SJSA1 (cell line): ENCODE measurements at regions not wholly inside any gene's neighbourhood (a gene's known extent, or its start where the extent isn't known, plus 50 kb on each side); places are given as distances from the start of the nearest gene placed in this dataset.

Experiments used
- DNase-seq, 2 experiments: peaks; one replicate each; pipeline ENCODE4 v3.0.0-alpha.2; 2015 to 2020; ENCODE audit warnings: low spot score in 2 of 2, low read depth in 1 of 2
- H3K27ac ChIP-seq: fragments of 250-450 bp; sonication (Bioruptor Pico); 2 replicates; pipeline ENCODE4 v1.5.1; 2020; ENCODE audit warnings: mild to moderate bottlenecking, moderate library complexity
- H3K27me3 ChIP-seq: fragments of 250-450 bp; sonication (Bioruptor Pico); replicated peaks from 2 replicates; pipeline ENCODE4 v1.5.1; 2020; ENCODE audit warnings: mild to moderate bottlenecking, moderate library complexity
- H3K36me3 ChIP-seq: fragments of 250-450 bp; sonication (Bioruptor Pico); 2 replicates; pipeline ENCODE4 v1.5.1; 2020; ENCODE audit warnings: mild to moderate bottlenecking
- H3K4me1 ChIP-seq: fragments of 250-450 bp; sonication (Bioruptor Pico); replicated peaks from 2 replicates; pipeline ENCODE4 v1.6.1; 2021; ENCODE audit warnings: mild to moderate bottlenecking
- H3K4me3 ChIP-seq: fragments of 250-450 bp; sonication (Bioruptor Pico); 2 replicates; pipeline ENCODE4 v1.5.1; 2020; ENCODE audit warnings: mild to moderate bottlenecking
- H3K9me3 ChIP-seq: fragments of 250-450 bp; sonication (Bioruptor Pico); replicated peaks from 2 replicates; pipeline ENCODE4 v1.5.1; 2020; ENCODE audit warnings: mild to moderate bottlenecking

DNA sequence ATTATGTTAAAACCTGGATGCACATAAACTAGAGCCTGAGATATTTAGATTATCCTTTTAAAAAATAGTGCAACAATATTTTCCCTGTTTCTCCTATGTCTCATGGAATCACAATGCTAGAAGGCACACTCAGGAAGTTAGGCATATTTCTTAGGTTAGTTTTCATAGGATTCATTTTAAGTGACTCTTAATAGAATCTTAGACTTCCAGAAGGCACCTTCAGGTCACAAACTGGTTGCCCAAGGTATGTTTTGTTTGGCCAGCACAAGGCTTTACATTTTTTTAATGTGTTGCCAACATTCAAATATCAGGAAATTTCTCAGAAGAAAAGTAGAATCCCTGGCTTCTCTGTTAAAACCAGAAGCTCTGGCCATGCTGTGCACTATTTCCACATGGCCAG lies 129.3 kb downstream of the LNPK start:
- Histone ChIP-seq H3K4me1 (no peaks in the 10 kb centered on the region), H3K9me3 (no peaks in the 10 kb centered on the region), H3K27me3 (peaks cover 3% of the 10 kb centered on the region; the same call in 1 of the 2 replicates), H3K36me3 (no peaks in the 10 kb centered on the region), H3K27ac (no peak overlapping the region), H3K4me3 (no peak overlapping the region)
- DNase-seq = no peak

DNA sequence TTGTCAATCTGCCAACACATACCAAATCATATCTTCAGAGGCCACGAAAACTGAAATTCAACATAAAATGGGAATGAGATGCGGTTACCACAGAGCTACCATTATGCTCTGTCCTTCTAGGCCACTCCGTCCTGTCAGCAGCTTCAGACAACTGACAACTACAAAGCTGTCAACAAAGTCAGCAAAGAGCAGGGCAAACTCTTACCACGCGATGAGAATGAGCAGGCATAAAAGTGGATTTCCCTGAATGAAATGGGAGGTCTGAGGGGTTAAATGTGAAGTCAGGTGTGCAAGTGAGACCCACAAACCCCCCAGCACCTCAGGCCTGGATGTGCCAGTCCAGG lies 130.1 kb downstream of the LNPK start:
- no peaks in the 10 kb centered on the region for H3K36me3 ChIP-seq
- no peak overlapping the region for H3K27ac ChIP-seq
- H3K4me1 ChIP-seq = no peaks in the 10 kb centered on the region
- no peaks in the 10 kb centered on the region for H3K9me3 ChIP-seq
- peaks cover 3% of the 10 kb centered on the region; the same call in 1 of the 2 replicates for H3K27me3 ChIP-seq
- no peak for DNase-seq
- no peak overlapping the region for H3K4me3 ChIP-seq

DNA sequence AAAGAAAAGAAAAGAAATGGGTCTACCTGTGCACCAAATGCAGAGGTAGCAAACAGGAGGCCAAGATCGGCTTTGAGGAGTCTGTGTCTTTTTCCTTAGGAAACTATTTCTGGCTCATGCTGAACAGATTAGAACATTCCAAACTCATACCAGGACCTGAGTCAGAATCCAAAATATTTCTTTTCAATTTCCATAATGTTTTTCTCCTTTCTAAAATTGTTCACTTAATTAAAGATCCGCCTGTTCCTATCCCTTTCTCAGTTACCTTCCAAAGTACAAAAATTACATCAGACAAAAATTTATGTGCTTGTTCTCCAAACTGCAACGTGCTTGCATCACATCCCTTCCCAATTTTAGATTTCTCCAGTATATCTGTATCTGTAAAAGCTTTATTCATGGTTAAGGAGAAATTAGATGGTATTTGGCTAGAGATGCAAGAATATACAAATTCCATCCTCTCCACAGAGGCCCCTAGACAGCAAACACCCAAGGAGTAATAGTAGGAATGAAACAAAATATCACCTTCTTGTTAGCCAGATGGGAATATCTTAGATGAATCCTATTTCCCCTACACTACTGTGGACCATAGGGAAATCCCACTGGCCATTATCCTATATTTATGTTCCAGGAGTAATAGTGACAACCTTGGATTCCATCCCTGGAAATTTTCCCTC lies 130.6 kb downstream of the LNPK start:
- H3K9me3 ChIP-seq = no peaks in the 10 kb centered on the region
- H3K27me3 ChIP-seq = peaks cover 3% of the 10 kb centered on the region; the same call in 1 of the 2 replicates
- no peaks in the 10 kb centered on the region for H3K4me1 ChIP-seq
- no peak for DNase-seq
- no peak overlapping the region for H3K4me3 ChIP-seq
- no peak overlapping the region for H3K27ac ChIP-seq
- no peaks in the 10 kb centered on the region for H3K36me3 ChIP-seq

DNA sequence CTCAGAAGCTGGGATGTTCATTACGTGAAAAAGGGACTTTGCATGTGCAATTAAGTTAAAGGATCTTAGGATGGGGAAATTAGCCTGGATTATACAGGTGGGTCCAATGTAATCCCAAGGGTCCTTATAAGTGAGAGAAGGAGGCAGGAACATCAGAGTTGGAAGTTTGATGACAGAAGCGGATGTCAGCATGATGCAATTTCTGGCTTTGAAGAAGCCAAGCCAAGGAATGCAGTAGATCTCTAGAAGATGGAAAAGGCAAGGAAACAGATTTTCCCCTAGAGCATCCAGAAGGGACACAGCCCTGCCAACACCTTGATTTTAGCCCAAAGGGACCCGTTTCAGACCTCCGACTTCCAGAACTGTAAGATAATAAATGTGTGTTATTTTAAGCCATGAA lies 136.4 kb downstream of the LNPK start:
- DNase-seq = no peak
- no peaks in the 10 kb centered on the region for H3K4me1 ChIP-seq
- no peaks in the 10 kb centered on the region for H3K9me3 ChIP-seq
- no peaks in the 10 kb centered on the region for H3K36me3 ChIP-seq
- H3K27ac ChIP-seq = no peak overlapping the region
- peaks cover 2% of the 10 kb centered on the region; the same call in 1 of the 2 replicates for H3K27me3 ChIP-seq
- no peak overlapping the region for H3K4me3 ChIP-seq

DNA sequence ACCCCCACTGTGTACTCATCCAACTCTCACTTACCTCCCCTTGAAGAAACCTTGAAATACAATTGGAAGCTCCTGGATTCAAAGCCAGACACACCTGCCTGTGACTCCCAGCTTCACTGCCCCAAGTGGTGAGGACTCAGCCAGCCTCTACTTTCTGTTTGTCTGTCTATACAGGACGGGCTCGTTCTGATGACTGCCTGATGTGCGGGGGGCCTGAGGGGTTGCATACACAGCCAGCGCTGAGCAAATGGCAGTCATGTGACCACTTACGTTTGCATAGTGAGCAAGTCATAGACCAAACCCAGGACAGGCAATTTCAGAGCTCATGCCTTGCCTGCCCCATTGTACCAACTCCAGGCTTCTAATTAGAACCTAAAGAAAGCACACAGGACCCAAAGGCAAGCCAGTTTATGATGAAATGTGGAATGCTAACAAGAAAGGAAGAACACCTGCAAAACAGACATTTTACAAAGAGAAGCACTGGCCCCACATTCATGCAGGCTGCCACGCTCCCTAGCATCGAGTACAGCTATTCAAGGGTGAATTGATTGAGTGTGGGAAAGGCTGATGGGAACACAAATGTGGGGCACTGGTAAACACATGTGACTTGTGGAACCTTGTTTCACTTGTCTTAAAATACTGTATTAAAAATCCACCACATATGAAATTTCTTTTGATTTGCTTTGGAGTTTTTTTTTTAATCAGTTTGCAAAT lies 137.8 kb downstream of the LNPK start:
- H3K27me3 ChIP-seq = peaks cover 2% of the 10 kb centered on the region; the same call in 1 of the 2 replicates
- H3K4me3 ChIP-seq = no peak overlapping the region
- H3K36me3 ChIP-seq = no peaks in the 10 kb centered on the region
- no peak for DNase-seq
- H3K27ac ChIP-seq = no peak overlapping the region
- H3K9me3 ChIP-seq = no peaks in the 10 kb centered on the region
- no peaks in the 10 kb centered on the region for H3K4me1 ChIP-seq

DNA sequence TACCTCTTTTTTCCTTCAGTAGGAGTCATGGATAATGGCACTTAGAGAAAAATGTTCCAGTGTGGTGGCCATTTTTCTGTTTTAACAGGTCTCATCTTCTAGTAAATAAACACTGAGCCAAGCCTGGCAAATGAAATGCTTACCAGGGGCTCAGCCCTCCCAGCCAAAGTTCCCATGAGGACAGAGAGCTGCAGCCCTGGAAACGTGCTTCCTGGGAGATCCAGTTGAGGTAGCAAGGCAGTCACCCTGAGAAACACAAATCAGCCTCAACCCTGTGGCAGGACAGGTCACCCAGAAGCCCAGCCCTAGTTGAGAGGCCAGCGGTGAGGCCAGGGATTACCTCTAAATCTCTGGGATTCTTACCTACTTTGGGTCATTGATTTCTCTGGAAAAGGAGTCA lies 140.1 kb downstream of the LNPK start:
- DNase-seq = no peak
- Histone ChIP-seq H3K27ac (no peak overlapping the region), H3K4me3 (no peak overlapping the region), H3K9me3 (no peaks in the 10 kb centered on the region), H3K4me1 (no peaks in the 10 kb centered on the region; the same call in 1 of the 2 replicates), H3K36me3 (no peaks in the 10 kb centered on the region), H3K27me3 (peaks cover 2% of the 10 kb centered on the region; the same call in 1 of the 2 replicates)

DNA sequence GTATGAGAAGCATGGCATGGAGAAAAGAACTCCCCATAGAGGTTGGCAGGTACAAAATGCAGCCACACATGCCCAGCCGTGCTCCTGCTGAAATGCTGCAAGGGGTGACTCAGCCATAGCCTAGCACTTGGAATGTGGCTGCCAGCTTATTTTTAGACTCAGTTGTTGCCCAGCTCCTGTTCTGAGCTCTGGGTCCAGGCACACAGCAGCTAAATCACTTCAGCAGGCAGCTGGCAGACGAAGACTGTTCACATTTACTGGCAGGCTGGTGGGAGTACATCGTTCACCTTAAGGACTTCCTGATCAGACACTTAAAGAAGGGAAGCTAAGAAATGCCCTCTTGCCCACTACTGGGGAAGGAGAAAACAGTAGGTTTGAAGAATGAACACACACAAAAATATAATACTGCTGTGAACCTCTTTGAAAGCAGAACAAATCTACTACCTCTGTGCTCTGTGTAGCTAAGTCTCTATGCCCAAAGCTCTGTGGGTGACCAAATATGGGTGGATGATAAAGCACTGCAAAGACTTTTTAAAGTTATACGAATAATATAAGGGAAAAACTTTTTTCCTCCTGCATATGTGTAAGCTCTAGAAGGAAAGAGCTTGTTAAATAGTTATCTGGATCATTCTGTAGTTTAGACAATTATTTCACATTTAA lies 146.1 kb downstream of the LNPK start:
- Histone ChIP-seq H3K4me3 (no peak overlapping the region), H3K4me1 (peaks cover 19% of the 10 kb centered on the region), H3K9me3 (no peaks in the 10 kb centered on the region), H3K36me3 (no peaks in the 10 kb centered on the region), H3K27me3 (no peaks in the 10 kb centered on the region), H3K27ac (peak overlapping the region; percentile 42)
- peak; percentile 50 to 58 for DNase-seq

DNA sequence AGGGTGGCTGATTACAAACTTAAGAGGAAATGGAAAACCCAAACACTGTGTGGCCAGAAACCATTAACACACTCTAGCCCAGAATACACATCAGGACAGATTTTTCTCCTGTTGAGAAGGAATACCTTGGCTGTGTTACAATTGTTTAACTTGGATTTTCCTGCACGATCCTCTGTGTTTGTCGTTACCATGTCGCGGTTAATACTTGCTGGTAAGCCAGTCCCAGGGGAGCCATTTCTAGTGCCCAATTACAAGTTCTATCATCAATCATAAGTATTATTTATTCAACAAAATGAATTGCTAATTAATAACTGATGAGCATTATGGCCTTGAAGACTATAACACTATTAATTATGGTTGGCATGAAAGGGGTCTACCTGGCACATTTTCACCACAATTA lies 146.8 kb downstream of the LNPK start:
- no peak overlapping the region for H3K27ac ChIP-seq
- no peaks in the 10 kb centered on the region for H3K9me3 ChIP-seq
- H3K4me1 ChIP-seq = peaks cover 19% of the 10 kb centered on the region
- H3K27me3 ChIP-seq = no peaks in the 10 kb centered on the region
- no peak for DNase-seq
- H3K4me3 ChIP-seq = no peak overlapping the region
- H3K36me3 ChIP-seq = no peaks in the 10 kb centered on the region

DNA sequence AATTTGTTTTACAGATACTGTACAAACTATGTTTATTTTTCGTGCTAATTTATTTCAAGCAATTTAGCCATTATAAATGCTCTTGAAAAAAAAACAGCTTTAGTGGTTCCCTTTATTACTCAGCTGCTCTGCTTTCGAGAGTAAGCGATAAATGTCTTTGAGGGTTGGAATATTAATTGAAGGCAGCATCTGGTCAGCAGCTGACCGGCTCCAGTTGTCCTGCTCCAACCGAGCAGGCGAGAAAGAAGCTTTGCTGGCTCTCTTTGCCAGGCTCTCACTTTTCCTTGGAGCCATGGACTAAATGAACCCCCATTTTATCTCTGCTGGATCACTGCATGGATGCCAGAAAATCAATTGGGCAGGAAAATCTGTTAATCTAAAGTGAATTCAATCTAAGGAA lies 147.4 kb downstream of the LNPK start:
- H3K27ac ChIP-seq = no peak overlapping the region

DNA sequence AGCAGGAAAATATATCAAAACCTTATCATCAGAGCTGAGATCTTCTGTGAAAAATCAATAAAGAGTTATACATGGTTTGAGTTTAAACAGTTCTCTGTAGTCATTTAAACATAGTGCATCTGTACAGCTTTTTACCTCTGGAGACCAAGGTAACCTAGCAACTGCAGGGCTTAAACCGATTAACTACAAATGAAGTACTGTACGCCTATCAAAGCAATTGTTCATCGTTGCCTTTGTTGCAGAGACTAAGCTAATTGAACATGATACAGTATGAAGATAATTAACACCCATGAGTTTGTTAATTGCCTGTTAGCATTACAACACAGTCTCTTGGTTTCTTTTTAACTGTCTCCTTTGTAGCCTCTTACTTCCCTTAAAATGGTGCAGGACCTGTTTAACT lies 147.9 kb downstream of the LNPK start:
- H3K36me3 ChIP-seq = no peaks in the 10 kb centered on the region
- no peak for DNase-seq
- no peak overlapping the region for H3K27ac ChIP-seq
- H3K9me3 ChIP-seq = no peaks in the 10 kb centered on the region
- H3K27me3 ChIP-seq = no peaks in the 10 kb centered on the region
- peaks cover 19% of the 10 kb centered on the region for H3K4me1 ChIP-seq
- no peak overlapping the region for H3K4me3 ChIP-seq

More for the DNA sequence above, 147.4 kb downstream of the LNPK start:
- H3K27me3 ChIP-seq = no peaks in the 10 kb centered on the region
- peaks cover 19% of the 10 kb centered on the region for H3K4me1 ChIP-seq
- no peak overlapping the region for H3K4me3 ChIP-seq
- H3K9me3 ChIP-seq = no peaks in the 10 kb centered on the region
- no peak for DNase-seq
- H3K36me3 ChIP-seq = no peaks in the 10 kb centered on the region

DNA sequence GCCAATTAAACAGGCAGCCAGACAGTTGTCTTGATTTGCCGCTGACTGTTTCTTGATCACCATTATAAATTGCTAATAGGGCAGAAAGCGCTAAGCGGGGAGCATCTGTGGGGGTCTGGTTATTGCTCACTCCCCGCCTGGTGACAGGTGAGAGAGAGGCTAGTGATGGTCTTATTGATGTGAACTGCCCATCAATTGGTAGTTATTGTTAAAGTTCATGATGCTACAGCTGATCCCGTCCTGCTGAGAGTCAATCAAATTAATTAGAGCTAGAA lies 148.5 kb downstream of the LNPK start:
- H3K9me3 ChIP-seq = no peaks in the 10 kb centered on the region
- no peaks in the 10 kb centered on the region for H3K27me3 ChIP-seq
- no peak overlapping the region for H3K27ac ChIP-seq
- no peak overlapping the region for H3K4me3 ChIP-seq
- H3K36me3 ChIP-seq = no peaks in the 10 kb centered on the region
- H3K4me1 ChIP-seq = peaks cover 19% of the 10 kb centered on the region
- DNase-seq = no peak

DNA sequence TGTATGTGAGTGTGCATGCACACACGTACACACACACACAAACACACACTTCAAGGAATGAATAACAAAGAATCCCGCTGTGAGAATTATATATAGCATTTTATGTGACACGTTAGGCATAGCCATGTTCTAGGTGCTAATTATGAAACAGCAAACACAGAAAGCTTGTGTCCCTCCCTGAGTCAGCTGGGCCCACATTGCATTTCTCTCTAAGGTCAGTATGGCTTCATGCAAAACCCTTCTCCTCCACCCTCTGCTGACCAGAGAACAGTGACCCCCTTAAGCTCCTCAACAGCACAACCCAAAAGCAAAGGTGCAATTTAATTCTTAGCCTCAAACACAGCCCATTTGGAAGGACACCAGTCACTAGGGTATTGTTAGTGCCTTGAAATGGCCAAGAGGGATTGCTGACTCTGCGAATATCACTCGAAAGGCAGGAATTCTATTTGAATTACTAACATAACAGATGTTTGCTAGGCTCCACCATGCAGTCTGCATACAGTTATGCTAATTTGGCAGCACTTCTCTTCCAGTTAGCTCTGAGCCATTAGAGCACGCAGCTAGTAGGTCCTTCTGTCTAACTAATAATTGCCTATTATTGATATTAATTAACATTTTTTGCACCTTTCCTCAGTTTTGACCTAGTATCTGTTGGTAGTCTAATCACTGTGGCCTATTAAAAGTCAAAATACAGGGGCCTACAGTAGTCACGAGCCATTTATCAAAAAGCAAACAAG lies 149.0 kb downstream of the LNPK start:
- no peaks in the 10 kb centered on the region for H3K36me3 ChIP-seq
- DNase-seq = no peak
- no peaks in the 10 kb centered on the region for H3K9me3 ChIP-seq
- H3K4me1 ChIP-seq = peaks cover 19% of the 10 kb centered on the region
- no peak overlapping the region for H3K4me3 ChIP-seq
- H3K27me3 ChIP-seq = no peaks in the 10 kb centered on the region
- H3K27ac ChIP-seq = no peak overlapping the region

DNA sequence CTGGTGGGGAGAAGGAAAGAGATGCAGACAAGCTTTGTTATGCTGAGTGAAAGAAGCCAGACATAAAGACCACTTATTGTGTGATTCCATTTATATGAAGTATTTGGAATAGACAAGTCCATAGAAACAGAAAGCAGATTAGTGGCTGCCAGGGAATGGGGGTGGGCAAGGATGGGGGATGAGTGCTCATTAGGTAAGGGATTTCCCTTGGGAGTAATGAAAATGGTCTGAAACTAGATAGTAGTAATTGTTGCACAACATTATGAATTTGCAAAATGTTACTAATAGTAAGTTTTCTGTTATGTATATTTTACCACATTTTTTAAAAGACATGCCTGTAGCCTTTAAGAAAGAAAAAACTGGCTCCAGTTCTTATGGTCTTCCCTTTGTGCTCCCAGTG lies 154.9 kb downstream of the LNPK start:
- H3K4me3 ChIP-seq = no peak overlapping the region
- DNase-seq = no peak
- no peaks in the 10 kb centered on the region for H3K36me3 ChIP-seq
- H3K4me1 ChIP-seq = peaks cover 29% of the 10 kb centered on the region
- no peaks in the 10 kb centered on the region for H3K9me3 ChIP-seq
- no peaks in the 10 kb centered on the region for H3K27me3 ChIP-seq
- H3K27ac ChIP-seq = no peak overlapping the region

DNA sequence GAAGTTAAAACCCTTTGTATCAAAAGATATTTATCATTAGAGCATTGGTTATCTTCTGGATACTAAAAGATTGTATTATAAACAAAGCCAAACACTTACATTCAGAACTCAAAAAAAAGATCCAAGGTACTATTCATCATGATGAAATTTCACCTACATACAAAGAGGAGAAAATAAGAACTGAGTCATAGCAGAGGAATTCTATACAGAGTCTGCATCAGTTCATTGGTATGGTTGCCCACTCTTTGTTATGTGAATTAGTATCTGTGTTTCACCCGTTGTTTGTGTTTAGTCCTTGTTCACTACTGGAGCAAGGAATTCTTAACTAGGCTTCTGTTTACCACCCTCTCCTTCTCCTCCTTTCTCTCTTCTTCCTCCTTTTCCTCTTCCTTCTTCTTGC lies 157.9 kb downstream of the LNPK start:
- DNase-seq = peak in 1 of 2 experiments; percentile 89
- Histone ChIP-seq H3K36me3 (no peaks in the 10 kb centered on the region), H3K4me1 (peaks cover 29% of the 10 kb centered on the region), H3K4me3 (no peak overlapping the region), H3K27me3 (no peaks in the 10 kb centered on the region), H3K27ac (peak overlapping the region; percentile 87), H3K9me3 (no peaks in the 10 kb centered on the region)
